OCI-LY1 (cell line): ENCODE measurements at regions not wholly inside any gene's neighbourhood (a gene's known extent, or its start where the extent isn't known, plus 50 kb on each side); places are given as distances from the start of the nearest gene placed in this dataset.

Source experiments
- H2AFZ ChIP-seq: fragments of 200-600 bp; sonication (generic), shearing (Covaris generic); 2 replicates; pipeline ENCODE4 v1.6.0; 2014; ENCODE audit warnings: antibody characterized with exemption, mild to moderate bottlenecking, low read length
- H3F3A ChIP-seq: fragments of 200-600 bp; sonication (generic), shearing (Covaris generic); 2 replicates; pipeline ENCODE4 v1.6.0; 2014; ENCODE audit warnings: mild to moderate bottlenecking, antibody characterized with exemption, low read length, moderate library complexity; ENCODE audit not compliant: insufficient read depth
- H3K27ac ChIP-seq: fragments of 200-600 bp; sonication (generic); 2 replicates; pipeline ENCODE4 v1.5.1; 2014; ENCODE audit warnings: low read length, mixed run types, mild to moderate bottlenecking, low read depth; ENCODE audit not compliant: poor library complexity, severe bottlenecking
- H3K27me3 ChIP-seq: fragments of 200-600 bp; sonication (generic); 2 replicates; pipeline ENCODE4 v1.6.0; 2014; ENCODE audit warnings: antibody characterized with exemption, mild to moderate bottlenecking, low read length, moderate library complexity; ENCODE audit not compliant: insufficient read depth
- H3K36me3 ChIP-seq: fragments of 200-600 bp; sonication (generic); 2 replicates; pipeline ENCODE4 v1.6.1; 2014; ENCODE audit warnings: mild to moderate bottlenecking, antibody characterized with exemption, low read length, moderate library complexity, mixed read lengths; ENCODE audit not compliant: insufficient read depth
- H3K4me1 ChIP-seq: fragments of 200-600 bp; sonication (generic); 2 replicates; pipeline ENCODE4 v1.5.1; 2014; ENCODE audit warnings: mild to moderate bottlenecking, low read length, moderate library complexity; ENCODE audit not compliant: insufficient read depth, severe bottlenecking
- H3K4me2 ChIP-seq: fragments of 200-600 bp; sonication (generic), shearing (Covaris generic); 2 replicates; pipeline ENCODE4 v1.6.1; 2014; ENCODE audit warnings: low read length
- H3K4me3 ChIP-seq: fragments of 200-600 bp; sonication (generic); 2 replicates; pipeline ENCODE4 v1.5.1; 2014; ENCODE audit warnings: low read length, low read depth, mild to moderate bottlenecking, mixed read lengths; ENCODE audit not compliant: poor library complexity, severe bottlenecking
- H3K79me2 ChIP-seq: fragments of 200-600 bp; shearing (Covaris generic); 2 replicates; pipeline ENCODE4 v1.6.1; 2016; ENCODE audit warnings: mixed run types, low read length, mixed read lengths; ENCODE audit not compliant: insufficient read depth
- H3K9ac ChIP-seq: fragments of 200-600 bp; sonication (generic), shearing (Covaris generic); 2 replicates; pipeline ENCODE4 v1.6.1; 2014; ENCODE audit warnings: mild to moderate bottlenecking, low read length, mixed read lengths
- H3K9me2 ChIP-seq: fragments of 200-600 bp; sonication (generic), shearing (Covaris generic); 2 replicates; pipeline ENCODE4 v1.6.1; 2014; ENCODE audit warnings: low read depth, mild to moderate bottlenecking, low read length, mixed read lengths
- H3K9me3 ChIP-seq: fragments of 200-600 bp; shearing (Covaris generic); 2 replicates; pipeline ENCODE4 v1.6.1; 2014; ENCODE audit warnings: low read length, mixed read lengths
- H4K20me1 ChIP-seq: fragments of 200-600 bp; sonication (generic), shearing (Covaris generic); 2 replicates; pipeline ENCODE4 v1.6.0; 2016; ENCODE audit warnings: mild to moderate bottlenecking, low read length; ENCODE audit not compliant: insufficient read depth
- EZH2 ChIP-seq: fragments of 200-600 bp; sonication (generic), shearing (Covaris generic); IDR thresholded peaks from 2 replicates; pipeline ENCODE4 v1.8.0; 2017; ENCODE audit warnings: borderline replicate concordance, mixed run types, mild to moderate bottlenecking, antibody characterized with exemption, low read length, moderate library complexity, mixed read lengths
- TF ChIP-seq, protein P1 (sequence below): fragments of 200-600 bp; sonication (generic), shearing (Covaris generic); IDR thresholded peaks from 2 replicates; pipeline ENCODE4 v1.5.1; 2017; ENCODE audit warnings: mild to moderate bottlenecking, antibody characterized with exemption, low read length, moderate library complexity, mixed read lengths

DNA sequence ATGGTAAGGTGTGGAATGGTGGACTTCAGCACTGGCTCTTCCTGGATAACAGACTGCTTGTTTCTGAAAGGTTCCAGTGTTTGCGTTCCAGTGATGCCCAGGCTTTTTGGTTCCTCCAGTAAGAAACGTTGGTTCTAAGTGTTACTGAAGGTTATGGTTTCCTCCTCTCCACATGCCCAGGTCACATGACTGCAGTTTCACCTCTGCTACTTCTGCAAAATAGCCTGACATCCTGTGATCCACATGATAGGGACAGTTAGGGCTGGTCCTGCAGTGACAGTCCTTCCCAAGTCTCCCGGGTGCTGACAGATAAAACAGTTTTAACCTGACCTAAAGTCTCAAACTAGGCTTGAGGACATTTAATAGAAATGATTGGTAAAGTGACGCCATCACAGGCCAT lies 132.2 kb upstream of the CST7 start:
- Histone ChIP-seq H3K4me2 (no peak overlapping the region), H3K27me3 (no peaks in the 10 kb centered on the region; the same call in 1 of the 2 replicates), H3F3A (no peaks in the 10 kb centered on the region), H3K27ac (no peak overlapping the region), H4K20me1 (no peaks in the 10 kb centered on the region), H3K9ac (no peak overlapping the region), H3K9me3 (no peaks in the 10 kb centered on the region), H3K9me2 (no peaks in the 10 kb centered on the region), H3K36me3 (no peaks in the 10 kb centered on the region), H2AFZ (no peak overlapping the region), H3K4me1 (no peaks in the 10 kb centered on the region), H3K4me3 (no peak overlapping the region), H3K79me2 (no peaks in the 10 kb centered on the region)
- no peak for TF ChIP-seq EZH2
- TF ChIP-seq, protein P1, sequence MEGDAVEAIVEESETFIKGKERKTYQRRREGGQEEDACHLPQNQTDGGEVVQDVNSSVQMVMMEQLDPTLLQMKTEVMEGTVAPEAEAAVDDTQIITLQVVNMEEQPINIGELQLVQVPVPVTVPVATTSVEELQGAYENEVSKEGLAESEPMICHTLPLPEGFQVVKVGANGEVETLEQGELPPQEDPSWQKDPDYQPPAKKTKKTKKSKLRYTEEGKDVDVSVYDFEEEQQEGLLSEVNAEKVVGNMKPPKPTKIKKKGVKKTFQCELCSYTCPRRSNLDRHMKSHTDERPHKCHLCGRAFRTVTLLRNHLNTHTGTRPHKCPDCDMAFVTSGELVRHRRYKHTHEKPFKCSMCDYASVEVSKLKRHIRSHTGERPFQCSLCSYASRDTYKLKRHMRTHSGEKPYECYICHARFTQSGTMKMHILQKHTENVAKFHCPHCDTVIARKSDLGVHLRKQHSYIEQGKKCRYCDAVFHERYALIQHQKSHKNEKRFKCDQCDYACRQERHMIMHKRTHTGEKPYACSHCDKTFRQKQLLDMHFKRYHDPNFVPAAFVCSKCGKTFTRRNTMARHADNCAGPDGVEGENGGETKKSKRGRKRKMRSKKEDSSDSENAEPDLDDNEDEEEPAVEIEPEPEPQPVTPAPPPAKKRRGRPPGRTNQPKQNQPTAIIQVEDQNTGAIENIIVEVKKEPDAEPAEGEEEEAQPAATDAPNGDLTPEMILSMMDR, result no peak

DNA sequence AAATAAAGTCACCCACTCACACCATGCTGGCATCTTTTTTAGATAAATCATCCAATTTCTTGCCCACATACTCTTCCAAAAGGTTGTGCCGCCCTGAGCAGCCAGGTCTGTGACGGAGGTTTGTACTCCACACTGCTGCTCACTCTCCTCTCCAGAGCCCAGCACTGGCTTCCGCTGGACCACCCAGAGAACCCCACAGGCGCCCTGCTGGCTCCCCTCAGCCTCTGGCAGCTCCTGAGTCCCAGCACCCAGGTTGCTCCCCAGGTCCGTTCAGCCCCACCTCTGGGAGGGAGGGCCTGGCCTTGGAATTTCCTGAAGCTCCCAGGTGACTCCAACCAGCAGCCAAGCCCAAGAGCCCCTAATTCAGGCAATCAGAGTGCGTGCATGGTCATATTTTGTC lies 131.7 kb upstream of the CST7 start:
- H3K27me3 ChIP-seq, result no peaks in the 10 kb centered on the region; the same call in 1 of the 2 replicates
- H3F3A ChIP-seq, result no peaks in the 10 kb centered on the region
- H3K9me3 ChIP-seq, result no peaks in the 10 kb centered on the region
- no peaks in the 10 kb centered on the region for H4K20me1 ChIP-seq
- no peak overlapping the region for H3K4me2 ChIP-seq
- H3K79me2 ChIP-seq, result no peaks in the 10 kb centered on the region
- no peak overlapping the region for H3K27ac ChIP-seq
- TF ChIP-seq, protein P1, result no peak
- no peak for TF ChIP-seq EZH2
- H3K4me1 ChIP-seq, result no peaks in the 10 kb centered on the region
- no peak overlapping the region for H3K4me3 ChIP-seq
- no peak overlapping the region for H3K9ac ChIP-seq
- no peak overlapping the region for H2AFZ ChIP-seq
- no peaks in the 10 kb centered on the region for H3K36me3 ChIP-seq
- H3K9me2 ChIP-seq, result no peaks in the 10 kb centered on the region

DNA sequence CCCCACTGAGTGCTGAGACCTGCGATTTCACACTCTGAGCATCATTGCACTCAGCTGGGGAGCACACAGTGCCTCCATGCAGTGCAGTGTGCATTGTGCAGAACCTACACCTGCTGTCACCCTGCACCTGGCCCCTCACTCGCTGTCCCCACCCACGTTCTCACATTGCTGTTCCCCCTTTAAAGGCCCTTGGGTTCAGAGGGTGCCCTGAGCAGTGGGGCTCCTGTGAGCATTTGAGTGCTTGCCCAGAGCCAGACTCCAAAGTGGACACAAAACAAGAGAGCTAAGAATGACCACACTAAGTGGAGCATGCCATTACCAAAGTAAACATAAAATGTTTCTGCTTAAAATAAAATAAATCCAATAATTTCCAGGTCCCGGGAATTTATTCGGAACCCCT lies 131.0 kb upstream of the CST7 start:
- no peak overlapping the region for H2AFZ ChIP-seq
- no peaks in the 10 kb centered on the region for H3K4me1 ChIP-seq
- no peaks in the 10 kb centered on the region for H3K9me3 ChIP-seq
- H3K9ac ChIP-seq, result no peak overlapping the region
- H3K36me3 ChIP-seq, result no peaks in the 10 kb centered on the region
- H3K4me3 ChIP-seq, result no peak overlapping the region
- H3K27ac ChIP-seq, result no peak overlapping the region
- no peaks in the 10 kb centered on the region for H3K9me2 ChIP-seq
- H3F3A ChIP-seq, result no peaks in the 10 kb centered on the region
- H3K79me2 ChIP-seq, result no peaks in the 10 kb centered on the region
- no peaks in the 10 kb centered on the region; the same call in 1 of the 2 replicates for H3K27me3 ChIP-seq
- no peak overlapping the region for H3K4me2 ChIP-seq
- TF ChIP-seq EZH2, result no peak
- TF ChIP-seq, protein P1, result no peak
- no peaks in the 10 kb centered on the region for H4K20me1 ChIP-seq
